NCI-H2196 treated with DMSO at 0.1 percent for 48 hours (cell line): ENCODE measurements at regions not wholly inside any gene's neighbourhood (a gene's known extent, or its start where the extent isn't known, plus 50 kb on each side); places are given as distances from the start of the nearest gene placed in this dataset.
"Not testable (repeated sequence)": the region's sequence is repeated elsewhere in the genome, so short reads cannot be mapped to it uniquely, and the experiment has no call there.

ENCODE experiments used
- DNase-seq: peaks from one replicate; lab custom pipeline; 2025; ENCODE audit not compliant: unreplicated experiment; lab: John Stamatoyannopoulos, UW

GRCh38 chr13:104641309-104641708 lies 1575.1 kb upstream of the SLC10A2 start:
- no peak for DNase-seq

GRCh38 chr13:104635879-104636278 lies 1569.7 kb upstream of the SLC10A2 start:
- DNase-seq, result no peak

- DNase-seq, result no peak
Measured at GRCh38 chr13:104634016-104634415, 1567.8 kb upstream of the SLC10A2 start.

- no peak for DNase-seq
Measured at GRCh38 chr13:104632736-104633135, 1566.5 kb upstream of the SLC10A2 start.

- DNase-seq, result no peak
Measured at GRCh38 chr13:104625201-104625600, 1559.0 kb upstream of the SLC10A2 start.

GRCh38 chr13:104616990-104617389 lies 1550.8 kb upstream of the SLC10A2 start:
- DNase-seq, result no peak

GRCh38 chr13:104614361-104615145 lies 1548.3 kb upstream of the SLC10A2 start:
- DNase-seq, result no peak

GRCh38 chr13:104608331-104608730 lies 1542.1 kb upstream of the SLC10A2 start:
- no peak for DNase-seq

GRCh38 chr13:104605435-104605834 lies 1539.2 kb upstream of the SLC10A2 start:
- not testable (repeated sequence) for DNase-seq

GRCh38 chr13:104597546-104598180 lies 1531.4 kb upstream of the SLC10A2 start:
- DNase-seq, result no peak

GRCh38 chr13:104595511-104595910 lies 1529.3 kb upstream of the SLC10A2 start:
- DNase-seq, result no peak

GRCh38 chr13:104594806-104595205 lies 1528.6 kb upstream of the SLC10A2 start:
- DNase-seq, result no peak

GRCh38 chr13:104593693-104594092 lies 1527.5 kb upstream of the SLC10A2 start:
- no peak for DNase-seq

- DNase-seq, result no peak
Measured at GRCh38 chr13:104593251-104593576, 1527.0 kb upstream of the SLC10A2 start.

- no peak for DNase-seq
Measured at GRCh38 chr13:104592545-104593250, 1526.5 kb upstream of the SLC10A2 start.

GRCh38 chr13:104592127-104592526 lies 1525.9 kb upstream of the SLC10A2 start:
- DNase-seq, result no peak

- no peak for DNase-seq
Measured at GRCh38 chr13:104586051-104586746, 1520.0 kb upstream of the SLC10A2 start.

GRCh38 chr13:104584481-104584880 lies 1518.3 kb upstream of the SLC10A2 start:
- no peak for DNase-seq

- DNase-seq, result no peak
Measured at GRCh38 chr13:104580931-104581330, 1514.7 kb upstream of the SLC10A2 start.

- no peak for DNase-seq
Measured at GRCh38 chr13:104577071-104577815, 1511.0 kb upstream of the SLC10A2 start.

- DNase-seq, result no peak
Measured at GRCh38 chr13:104571893-104572229, 1505.6 kb upstream of the SLC10A2 start.
